Mesenchymal stem cell (in vitro differentiated cells and primary cell): ENCODE measurements at regions not wholly inside any gene's neighbourhood (a gene's known extent, or its start where the extent isn't known, plus 50 kb on each side); places are given as distances from the start of the nearest gene placed in this dataset.

Experiments
- DNase-seq: peaks from one replicate; pipeline ENCODE4 v3.0.0-alpha.2; 2013
- H2AFZ ChIP-seq: one replicate; pipeline ENCODE4 v1.6.1; 2013; ENCODE audit warnings: low read depth, mild to moderate bottlenecking, control low read depth, inconsistent platforms, low read length, moderate library complexity
- H2AK5ac ChIP-seq: 2 replicates; pipeline ENCODE4 v1.6.1; 2013; ENCODE audit warnings: low read length, moderate library complexity, mild to moderate bottlenecking, inconsistent platforms; ENCODE audit not compliant: severe bottlenecking
- H2BK120ac ChIP-seq: one replicate; pipeline ENCODE4 v1.6.1; 2013; ENCODE audit warnings: low read depth, mild to moderate bottlenecking, inconsistent platforms, low read length, moderate library complexity
- H2BK12ac ChIP-seq, 2 experiments: one replicate each; pipeline ENCODE4 v1.6.1; 2013; ENCODE audit warnings: inconsistent platforms in 2 of 2, low read length in 2 of 2, mild to moderate bottlenecking in 2 of 2, moderate library complexity in 2 of 2, control low read depth in 1 of 2
- H2BK15ac ChIP-seq: one replicate; pipeline ENCODE4 v1.6.1; 2013; ENCODE audit warnings: mild to moderate bottlenecking, low read depth, inconsistent platforms; ENCODE audit not compliant: poor library complexity, severe bottlenecking
- H2BK5ac ChIP-seq: 2 replicates; pipeline ENCODE4 v1.6.1; 2013; ENCODE audit warnings: low read depth, mild to moderate bottlenecking, low read length, control low read depth, inconsistent platforms; ENCODE audit not compliant: poor library complexity, severe bottlenecking
- H3K14ac ChIP-seq, 2 experiments: one replicate each; pipeline ENCODE4 v1.6.1; 2013; ENCODE audit warnings: inconsistent platforms in 2 of 2, low read length in 2 of 2, control low read depth in 1 of 2, mild to moderate bottlenecking in 1 of 2, moderate library complexity in 1 of 2
- H3K18ac ChIP-seq, 2 experiments: one replicate each; pipeline ENCODE4 v1.6.1; 2013; ENCODE audit warnings: inconsistent platforms in 2 of 2, low read length in 2 of 2, control low read depth in 1 of 2, low read depth in 1 of 2, mild to moderate bottlenecking in 1 of 2
- H3K23ac ChIP-seq, 2 experiments: one replicate each; pipeline ENCODE4 v1.6.1; 2013; ENCODE audit warnings: inconsistent platforms in 2 of 2, low read length in 2 of 2, mild to moderate bottlenecking in 2 of 2, moderate library complexity in 2 of 2, control low read depth in 1 of 2
- H3K27ac ChIP-seq: 2 replicates; pipeline ENCODE4 v1.5.1; 2013; ENCODE audit warnings: mild to moderate bottlenecking, moderate library complexity, low read length, control low read depth, inconsistent platforms; ENCODE audit not compliant: poor library complexity, severe bottlenecking
- H3K27me3 ChIP-seq, 2 experiments: 2 replicates each; pipeline versions ENCODE4 v1.6.1 to v1.7.0; 2013; ENCODE audit warnings: low read length in 2 of 2, mild to moderate bottlenecking in 2 of 2, moderate library complexity in 2 of 2, control low read depth in 1 of 2, inconsistent platforms in 1 of 2; ENCODE audit not compliant: control insufficient read depth in 1 of 2, insufficient read depth in 1 of 2
- H3K36me3 ChIP-seq, 2 experiments: 2 replicates each; pipeline versions ENCODE4 v1.6.1 to v1.7.0; 2013; ENCODE audit warnings: low read length in 2 of 2, control low read depth in 1 of 2, inconsistent platforms in 1 of 2, low read depth in 1 of 2, mild to moderate bottlenecking in 1 of 2; ENCODE audit not compliant: insufficient read depth in 2 of 2, control insufficient read depth in 1 of 2
- H3K4ac ChIP-seq, 2 experiments: one replicate each; pipeline ENCODE4 v1.6.1; 2013; ENCODE audit warnings: inconsistent platforms in 2 of 2, low read length in 2 of 2, mild to moderate bottlenecking in 2 of 2, moderate library complexity in 2 of 2, control low read depth in 1 of 2, low read depth in 1 of 2
- H3K4me1 ChIP-seq: 2 replicates; pipeline ENCODE4 v1.6.1; 2013; ENCODE audit warnings: low read depth, low read length, control low read depth; ENCODE audit not compliant: control insufficient read depth, insufficient read depth
- H3K4me2 ChIP-seq: 2 replicates; pipeline ENCODE4 v1.6.1; 2013; ENCODE audit warnings: low read length, mild to moderate bottlenecking, inconsistent platforms; ENCODE audit not compliant: poor library complexity, severe bottlenecking
- H3K4me3 ChIP-seq, 2 experiments: 2 replicates each; pipeline versions ENCODE4 v1.5.1 to v1.7.0; 2013; ENCODE audit warnings: low read length in 2 of 2, mild to moderate bottlenecking in 2 of 2, control low read depth in 1 of 2, low read depth in 1 of 2; ENCODE audit not compliant: insufficient read depth in 1 of 2
- H3K79me1 ChIP-seq: replicated peaks from 2 replicates; pipeline ENCODE4 v1.6.1; 2013; ENCODE audit warnings: mild to moderate bottlenecking, control low read depth, low read length, inconsistent platforms; ENCODE audit not compliant: poor library complexity, severe bottlenecking
- H3K9ac ChIP-seq: 2 replicates; pipeline ENCODE4 v1.7.0; 2013; ENCODE audit warnings: mild to moderate bottlenecking, low read length, moderate library complexity
- H3K9me3 ChIP-seq: 2 replicates; pipeline ENCODE4 v1.7.0; 2013; ENCODE audit warnings: mild to moderate bottlenecking, low read length; ENCODE audit not compliant: control insufficient read depth
- H4K8ac ChIP-seq: one replicate; pipeline ENCODE4 v1.6.1; 2013; ENCODE audit warnings: inconsistent platforms, mild to moderate bottlenecking, low read length, moderate library complexity
- H4K91ac ChIP-seq: one replicate; pipeline ENCODE4 v1.6.1; 2013; ENCODE audit warnings: mild to moderate bottlenecking, low read length, inconsistent platforms
- WGBS: methylation state at CpG from one replicate; pipeline ENCODE4 v1.1.7; 2013; ENCODE audit warnings: mixed read lengths; 5-methylcytosine and 5-hydroxymethylcytosine counted together

GRCh38 chr7:12965767-12966166 lies 278.3 kb downstream of the ARL4A start:
- Histone ChIP-seq H2AK5ac (no peak overlapping the region), H3K79me1 (no peaks in the 10 kb centered on the region), H2AFZ (no peak overlapping the region), H3K23ac (no peak overlapping the region), H3K4me1 (peaks cover 1% of the 10 kb centered on the region), H3K4me2 (no peak overlapping the region), H3K9me3 (no peaks in the 10 kb centered on the region), H3K27me3 (no peaks in the 10 kb centered on the region), H4K91ac (no peak overlapping the region), H2BK5ac (no peak overlapping the region), H2BK12ac (no peak overlapping the region), H3K14ac (no peak overlapping the region), H3K18ac (no peak overlapping the region), H2BK120ac (no peak overlapping the region), H3K27ac (no peak overlapping the region), H3K4me3 (no peak overlapping the region), H4K8ac (no peak overlapping the region), H2BK15ac (no peak overlapping the region), H3K36me3 (no peaks in the 10 kb centered on the region), H3K4ac (no peak overlapping the region), H3K9ac (no peak overlapping the region)
- no peak for DNase-seq
- 100% methylated on average over 1 of the region's 2 CpGs for WGBS

GRCh38 chr7:12967322-12967721 lies 279.9 kb downstream of the ARL4A start:
- Histone ChIP-seq H3K36me3 (no peaks in the 10 kb centered on the region), H3K18ac (no peak overlapping the region), H2BK15ac (no peak overlapping the region), H3K9me3 (no peaks in the 10 kb centered on the region), H3K27me3 (no peaks in the 10 kb centered on the region), H3K14ac (no peak overlapping the region), H3K4me1 (peaks cover 1% of the 10 kb centered on the region), H3K79me1 (no peaks in the 10 kb centered on the region), H4K91ac (no peak overlapping the region), H3K4ac (no peak overlapping the region), H3K23ac (no peak overlapping the region), H3K9ac (no peak overlapping the region), H2AFZ (no peak overlapping the region), H2BK5ac (no peak overlapping the region), H2BK12ac (no peak overlapping the region), H3K4me2 (no peak overlapping the region), H2BK120ac (no peak overlapping the region), H3K27ac (no peak overlapping the region), H3K4me3 (no peak overlapping the region), H2AK5ac (no peak overlapping the region), H4K8ac (no peak overlapping the region)
- no peak for DNase-seq
- WGBS, result 98% methylated on average over 2 of the region's 3 CpGs

DNA sequence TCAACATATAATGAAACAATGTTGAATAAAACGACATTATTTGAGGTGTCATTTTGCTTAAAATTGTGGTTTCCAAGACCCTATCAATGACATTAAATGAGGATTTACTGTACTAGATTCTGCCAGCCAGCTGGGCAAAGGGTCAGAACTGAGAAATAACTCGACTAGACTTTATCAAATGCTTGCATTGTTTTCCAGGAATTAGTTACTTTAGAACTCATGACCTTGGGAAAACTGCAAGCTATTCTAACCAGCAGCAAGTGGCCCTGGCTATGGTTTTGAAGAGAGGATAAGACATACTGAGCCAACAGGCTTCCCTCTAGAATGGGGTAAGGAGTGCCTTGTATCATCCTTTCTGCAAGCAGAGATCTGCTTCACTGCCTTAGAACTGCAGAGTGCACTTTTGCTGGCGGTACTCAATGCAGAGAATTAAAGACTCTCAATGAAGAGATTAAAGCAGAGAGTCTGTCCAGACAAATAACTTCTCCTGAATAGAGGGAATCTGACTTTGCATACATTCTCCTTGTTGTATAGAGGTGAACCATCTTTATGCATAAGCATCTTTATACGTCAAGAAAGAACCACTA lies 281.5 kb downstream of the ARL4A start:
- H3K9me3 ChIP-seq, result no peaks in the 10 kb centered on the region
- no peak overlapping the region for H3K27ac ChIP-seq
- H4K8ac ChIP-seq, result no peak overlapping the region
- H4K91ac ChIP-seq, result no peak overlapping the region
- no peak overlapping the region for H3K23ac ChIP-seq
- H3K4me1 ChIP-seq, result no peaks in the 10 kb centered on the region
- H3K18ac ChIP-seq, result no peak overlapping the region
- H2BK120ac ChIP-seq, result no peak overlapping the region
- no peak overlapping the region for H2AK5ac ChIP-seq
- DNase-seq, result no peak
- no peaks in the 10 kb centered on the region for H3K79me1 ChIP-seq
- no peak overlapping the region for H2BK15ac ChIP-seq
- H3K4ac ChIP-seq, result no peak overlapping the region
- no peak overlapping the region for H2AFZ ChIP-seq
- H2BK5ac ChIP-seq, result no peak overlapping the region
- no peak overlapping the region for H3K9ac ChIP-seq
- no peak overlapping the region for H2BK12ac ChIP-seq
- H3K27me3 ChIP-seq, result no peaks in the 10 kb centered on the region
- no peak overlapping the region for H3K4me3 ChIP-seq
- H3K4me2 ChIP-seq, result no peak overlapping the region
- 100% methylated on average over 2 of the region's 4 CpGs for WGBS
- H3K36me3 ChIP-seq, result no peaks in the 10 kb centered on the region
- no peak overlapping the region for H3K14ac ChIP-seq

DNA sequence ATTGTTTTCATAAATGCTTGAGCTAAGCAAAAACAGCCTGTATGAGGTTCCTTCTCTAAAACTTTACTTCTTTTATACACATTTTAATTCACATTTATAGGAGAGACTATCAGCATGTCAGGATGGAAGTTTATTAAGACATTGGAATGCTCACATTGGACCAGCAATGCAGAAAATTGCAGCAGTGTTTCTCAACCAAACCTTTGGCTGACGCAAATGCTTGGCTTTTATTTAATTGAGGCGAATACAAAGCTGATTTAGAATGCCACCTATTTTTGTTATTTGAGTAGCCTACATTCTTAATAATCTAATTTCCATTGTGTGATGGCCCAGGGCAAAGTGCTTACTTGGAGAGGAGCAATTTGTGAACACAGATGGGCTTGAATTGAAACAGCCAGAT lies 283.2 kb downstream of the ARL4A start:
- no peak overlapping the region for H3K23ac ChIP-seq
- no peaks in the 10 kb centered on the region for H3K36me3 ChIP-seq
- no peak overlapping the region for H4K91ac ChIP-seq
- H2BK5ac ChIP-seq, result no peak overlapping the region
- no peak overlapping the region for H2AFZ ChIP-seq
- H3K9me3 ChIP-seq, result no peaks in the 10 kb centered on the region
- no peak overlapping the region for H3K27ac ChIP-seq
- no peak overlapping the region for H3K4ac ChIP-seq
- no peak overlapping the region for H2BK120ac ChIP-seq
- WGBS, result 100% methylated on average over 1 of the region's 2 CpGs
- H3K9ac ChIP-seq, result no peak overlapping the region
- no peak overlapping the region for H3K18ac ChIP-seq
- no peaks in the 10 kb centered on the region for H3K4me1 ChIP-seq
- DNase-seq, result no peak
- H3K14ac ChIP-seq, result no peak overlapping the region
- H3K79me1 ChIP-seq, result no peaks in the 10 kb centered on the region
- no peak overlapping the region for H3K4me2 ChIP-seq
- no peak overlapping the region for H4K8ac ChIP-seq
- H2BK15ac ChIP-seq, result no peak overlapping the region
- H3K4me3 ChIP-seq, result no peak overlapping the region
- no peak overlapping the region for H2BK12ac ChIP-seq
- no peaks in the 10 kb centered on the region for H3K27me3 ChIP-seq
- H2AK5ac ChIP-seq, result no peak overlapping the region
